ENCODE measurements at regions not wholly inside any gene's neighbourhood (a gene's known extent, or its start where the extent isn't known, plus 50 kb on each side); places are given as distances from the start of the nearest gene placed in this dataset.

- H3K27me3 ChIP-seq (replicated peaks; ENCODE audit: insufficient read depth, low read depth, low read length, poor library complexity) = peaks cover 98% of the 10 kb centered on the region
- intact Hi-C loops (cut with micrococcal nuclease; ENCODE audit: unreplicated experiment) = no loop called here
- DNase-seq (ENCODE audit: low spot score) = no peak
- no peaks in the 10 kb centered on the region for H3K36me3 ChIP-seq (ENCODE audit: insufficient read depth, low read length, poor library complexity, severe bottlenecking)
- ChIA-PET CTCF (no interaction called here), POLR2A (ENCODE audit: low non-redundant PET) (no interaction called here)
- no peak for TF ChIP-seq CTCF (conservative IDR thresholded peaks at IDR 0.05; ENCODE audit: low read depth, low read length)
- TF ChIP-seq EZH2 (IDR thresholded peaks at IDR 0.05; ENCODE audit: borderline replicate concordance, low read depth, low read length, poor library complexity, severe bottlenecking) = no peak
- no peak overlapping the region for H3K4me3 ChIP-seq (ENCODE audit: low read depth, low read length, poor library complexity, severe bottlenecking)
- BruUV-seq (replicated peaks) = no TSS peak
- H3K9me3 ChIP-seq (ENCODE audit: low read depth, low read length, poor library complexity, severe bottlenecking) = no peaks in the 10 kb centered on the region
- no peaks in the 10 kb centered on the region for H3K4me1 ChIP-seq (ENCODE audit: insufficient read depth, low read length, poor library complexity, severe bottlenecking)
- H3K27ac ChIP-seq (ENCODE audit: low read depth, low read length, poor library complexity, severe bottlenecking) = no peak overlapping the region
These were observed 226.0 kb upstream of the C1orf87 start for GRCh38 chr1:60299581-60299980.

GRCh38 chr1:60298290-60298689 is 224.7 kb upstream of the C1orf87 start:
- intact Hi-C loops (cut with micrococcal nuclease; ENCODE audit: unreplicated experiment) = no loop called here
- no peaks in the 10 kb centered on the region for H3K9me3 ChIP-seq (ENCODE audit: low read depth, low read length, poor library complexity, severe bottlenecking)
- CTCF ChIA-PET = no interaction called here
- TF ChIP-seq EZH2 (IDR thresholded peaks at IDR 0.05; ENCODE audit: borderline replicate concordance, low read depth, low read length, poor library complexity, severe bottlenecking) (no peak), CTCF (conservative IDR thresholded peaks at IDR 0.05; ENCODE audit: low read depth, low read length) (no peak)
- DNase-seq (ENCODE audit: low spot score) = no peak
- H3K4me1 ChIP-seq (ENCODE audit: insufficient read depth, low read length, poor library complexity, severe bottlenecking) = no peaks in the 10 kb centered on the region
- no TSS peak for BruUV-seq (replicated peaks)
- POLR2A ChIA-PET (ENCODE audit: low non-redundant PET) = no interaction called here
- H3K27ac ChIP-seq (ENCODE audit: low read depth, low read length, poor library complexity, severe bottlenecking) = no peak overlapping the region
- no peaks in the 10 kb centered on the region for H3K36me3 ChIP-seq (ENCODE audit: insufficient read depth, low read length, poor library complexity, severe bottlenecking)
- no peak overlapping the region for H3K4me3 ChIP-seq (ENCODE audit: low read depth, low read length, poor library complexity, severe bottlenecking)
- H3K27me3 ChIP-seq (replicated peaks; ENCODE audit: insufficient read depth, low read depth, low read length, poor library complexity) = peaks cover 98% of the 10 kb centered on the region

GRCh38 chr1:60296794-60297193 is 223.2 kb upstream of the C1orf87 start:
- no peak for TF ChIP-seq CTCF (conservative IDR thresholded peaks at IDR 0.05; ENCODE audit: low read depth, low read length)
- TF ChIP-seq EZH2 (IDR thresholded peaks at IDR 0.05; ENCODE audit: borderline replicate concordance, low read depth, low read length, poor library complexity, severe bottlenecking) = no peak
- no TSS peak for BruUV-seq (replicated peaks)

More at GRCh38 chr1:60296794-60297193, 223.2 kb upstream of the C1orf87 start:
- intact Hi-C loops (cut with micrococcal nuclease; ENCODE audit: unreplicated experiment) = no loop called here
- H3K4me1 ChIP-seq (ENCODE audit: insufficient read depth, low read length, poor library complexity, severe bottlenecking) = no peaks in the 10 kb centered on the region
- H3K9me3 ChIP-seq (ENCODE audit: low read depth, low read length, poor library complexity, severe bottlenecking) = no peaks in the 10 kb centered on the region
- ChIA-PET POLR2A (ENCODE audit: low non-redundant PET) (no interaction called here), CTCF (no interaction called here)
- H3K4me3 ChIP-seq (ENCODE audit: low read depth, low read length, poor library complexity, severe bottlenecking) = no peak overlapping the region
- H3K36me3 ChIP-seq (ENCODE audit: insufficient read depth, low read length, poor library complexity, severe bottlenecking) = no peaks in the 10 kb centered on the region
- no peak for DNase-seq (ENCODE audit: low spot score)
- peaks cover 98% of the 10 kb centered on the region for H3K27me3 ChIP-seq (replicated peaks; ENCODE audit: insufficient read depth, low read depth, low read length, poor library complexity)
- no peak overlapping the region for H3K27ac ChIP-seq (ENCODE audit: low read depth, low read length, poor library complexity, severe bottlenecking)

All from A673 (cell line).